ENCODE measurements at regions not wholly inside any gene's neighbourhood (a gene's known extent, or its start where the extent isn't known, plus 50 kb on each side); places are given as distances from the start of the nearest gene placed in this dataset.

DNA sequence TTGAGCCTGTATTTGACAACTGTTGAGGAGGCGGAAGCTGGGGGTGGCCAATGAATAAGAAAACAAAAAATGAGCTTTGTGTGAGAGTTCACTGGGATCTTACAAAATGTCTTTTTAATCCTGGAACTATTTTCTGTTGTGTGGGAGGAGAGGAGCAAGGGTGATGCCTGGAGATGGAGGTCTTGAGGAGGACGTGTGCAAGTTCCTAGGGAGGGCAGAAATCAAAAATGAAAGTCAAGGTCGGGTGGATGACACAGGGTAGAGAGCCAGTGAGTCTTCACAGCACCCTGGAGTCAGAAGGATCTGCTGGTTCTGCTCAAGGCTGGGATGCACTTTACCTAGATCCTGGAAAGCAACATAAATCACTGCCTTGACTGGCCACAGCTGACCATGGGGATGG lies 180.3 kb upstream of the PKDCC start:
- TF ChIP-seq, protein P1, sequence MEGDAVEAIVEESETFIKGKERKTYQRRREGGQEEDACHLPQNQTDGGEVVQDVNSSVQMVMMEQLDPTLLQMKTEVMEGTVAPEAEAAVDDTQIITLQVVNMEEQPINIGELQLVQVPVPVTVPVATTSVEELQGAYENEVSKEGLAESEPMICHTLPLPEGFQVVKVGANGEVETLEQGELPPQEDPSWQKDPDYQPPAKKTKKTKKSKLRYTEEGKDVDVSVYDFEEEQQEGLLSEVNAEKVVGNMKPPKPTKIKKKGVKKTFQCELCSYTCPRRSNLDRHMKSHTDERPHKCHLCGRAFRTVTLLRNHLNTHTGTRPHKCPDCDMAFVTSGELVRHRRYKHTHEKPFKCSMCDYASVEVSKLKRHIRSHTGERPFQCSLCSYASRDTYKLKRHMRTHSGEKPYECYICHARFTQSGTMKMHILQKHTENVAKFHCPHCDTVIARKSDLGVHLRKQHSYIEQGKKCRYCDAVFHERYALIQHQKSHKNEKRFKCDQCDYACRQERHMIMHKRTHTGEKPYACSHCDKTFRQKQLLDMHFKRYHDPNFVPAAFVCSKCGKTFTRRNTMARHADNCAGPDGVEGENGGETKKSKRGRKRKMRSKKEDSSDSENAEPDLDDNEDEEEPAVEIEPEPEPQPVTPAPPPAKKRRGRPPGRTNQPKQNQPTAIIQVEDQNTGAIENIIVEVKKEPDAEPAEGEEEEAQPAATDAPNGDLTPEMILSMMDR (IDR thresholded peaks at IDR 0.05; ENCODE audit: borderline replicate concordance, control extremely low read depth, extremely low read depth, insufficient read depth, missing control alignments), result no peak
- no peak for DNase-seq (ENCODE audit: low spot score)

DNA sequence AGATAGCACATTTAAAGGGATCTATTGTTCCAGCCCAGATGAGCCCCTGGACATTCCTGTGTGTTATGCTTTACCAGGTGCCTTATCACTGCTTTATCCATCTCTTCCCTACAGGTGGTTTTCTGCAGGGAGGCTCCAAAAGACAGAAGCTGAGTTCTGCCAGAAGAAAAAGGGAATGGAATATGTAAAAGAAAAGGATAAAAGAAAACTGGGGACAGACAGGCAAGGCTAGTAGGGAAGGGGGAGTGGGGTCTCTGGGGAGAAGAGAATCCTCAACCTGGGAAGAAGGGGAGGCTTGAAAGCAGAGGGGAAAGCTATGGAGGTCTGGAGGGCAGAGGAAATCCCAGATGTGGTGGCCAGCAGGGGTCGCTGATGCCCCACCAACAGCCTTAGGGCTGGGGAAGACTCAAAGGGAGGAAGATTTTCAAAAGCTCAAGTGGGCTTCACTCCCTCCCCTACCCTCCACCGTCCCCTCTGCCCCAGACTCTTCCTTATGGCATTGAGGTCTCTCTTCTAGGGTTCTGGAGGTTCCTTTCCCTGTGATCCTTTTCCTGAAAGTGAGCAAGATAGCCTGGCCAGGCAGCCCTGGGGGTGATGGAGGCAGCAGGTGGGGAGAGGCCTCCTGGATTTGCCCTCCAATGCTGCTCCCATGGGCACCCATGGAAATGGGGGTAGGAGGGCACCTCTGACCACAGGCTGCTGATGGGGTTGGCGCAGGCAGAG lies 178.1 kb upstream of the PKDCC start:
- TF ChIP-seq, protein P1 (IDR thresholded peaks at IDR 0.05; ENCODE audit: borderline replicate concordance, control extremely low read depth, extremely low read depth, insufficient read depth, missing control alignments), result peak; percentile 84
- in situ Hi-C loops (cut with MboI; ENCODE audit: low sequenced_read_pairs, unreplicated experiment), result loop anchor here (25.0 kb wide), 2 partner anchors 368 to 493 kb away; partner anchors contain the start of gene COX7A2L
- DNase-seq (ENCODE audit: low spot score), result peak; percentile 76

More for the DNA sequence above, 180.3 kb upstream of the PKDCC start:
- in situ Hi-C loops (cut with MboI; ENCODE audit: low sequenced_read_pairs, unreplicated experiment), result loop anchor here (25.0 kb wide), 2 partner anchors 370 to 495 kb away; partner anchors contain the start of gene COX7A2L

DNA sequence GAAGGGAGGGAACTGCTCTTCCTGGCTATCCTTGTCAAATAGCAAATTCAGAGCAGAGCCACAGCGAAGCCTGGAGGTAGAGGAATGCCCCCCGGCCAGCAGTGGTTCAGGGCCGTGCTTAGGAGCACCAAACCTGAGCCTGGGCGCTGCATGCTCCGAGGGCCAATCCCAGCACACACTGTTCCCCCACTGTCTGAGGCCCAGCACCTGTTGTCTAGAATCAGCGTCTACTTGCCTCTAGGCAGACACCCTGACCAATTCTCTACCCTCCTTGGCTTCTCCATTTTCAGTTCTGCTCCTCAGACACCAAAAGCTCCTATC lies 177.6 kb upstream of the PKDCC start:
- TF ChIP-seq, protein P1 (IDR thresholded peaks at IDR 0.05; ENCODE audit: borderline replicate concordance, control extremely low read depth, extremely low read depth, insufficient read depth, missing control alignments), result no peak
- DNase-seq (ENCODE audit: low spot score), result no peak
- in situ Hi-C loops (cut with MboI; ENCODE audit: low sequenced_read_pairs, unreplicated experiment), result loop anchor here (25.0 kb wide), 2 partner anchors 367 to 492 kb away; partner anchors contain the start of gene COX7A2L

- no peak for DNase-seq (ENCODE audit: low spot score)
- TF ChIP-seq, protein P1 (IDR thresholded peaks at IDR 0.05; ENCODE audit: borderline replicate concordance, control extremely low read depth, extremely low read depth, insufficient read depth, missing control alignments), result no peak
- in situ Hi-C loops (cut with MboI; ENCODE audit: low sequenced_read_pairs, unreplicated experiment), result loop anchor here (25.0 kb wide), 2 partner anchors 366 to 491 kb away; partner anchors contain the start of gene COX7A2L
Observed at GRCh38 chr2:41871080-41871479, 176.7 kb upstream of the PKDCC start.

GRCh38 chr2:41872646-41873045 lies 175.2 kb upstream of the PKDCC start:
- TF ChIP-seq, protein P1 (IDR thresholded peaks at IDR 0.05; ENCODE audit: borderline replicate concordance, control extremely low read depth, extremely low read depth, insufficient read depth, missing control alignments), result no peak
- no peak for DNase-seq (ENCODE audit: low spot score)
- in situ Hi-C loops (cut with MboI; ENCODE audit: low sequenced_read_pairs, unreplicated experiment), result loop anchor here (25.0 kb wide), 2 partner anchors 365 to 490 kb away; partner anchors contain the start of gene COX7A2L

DNA sequence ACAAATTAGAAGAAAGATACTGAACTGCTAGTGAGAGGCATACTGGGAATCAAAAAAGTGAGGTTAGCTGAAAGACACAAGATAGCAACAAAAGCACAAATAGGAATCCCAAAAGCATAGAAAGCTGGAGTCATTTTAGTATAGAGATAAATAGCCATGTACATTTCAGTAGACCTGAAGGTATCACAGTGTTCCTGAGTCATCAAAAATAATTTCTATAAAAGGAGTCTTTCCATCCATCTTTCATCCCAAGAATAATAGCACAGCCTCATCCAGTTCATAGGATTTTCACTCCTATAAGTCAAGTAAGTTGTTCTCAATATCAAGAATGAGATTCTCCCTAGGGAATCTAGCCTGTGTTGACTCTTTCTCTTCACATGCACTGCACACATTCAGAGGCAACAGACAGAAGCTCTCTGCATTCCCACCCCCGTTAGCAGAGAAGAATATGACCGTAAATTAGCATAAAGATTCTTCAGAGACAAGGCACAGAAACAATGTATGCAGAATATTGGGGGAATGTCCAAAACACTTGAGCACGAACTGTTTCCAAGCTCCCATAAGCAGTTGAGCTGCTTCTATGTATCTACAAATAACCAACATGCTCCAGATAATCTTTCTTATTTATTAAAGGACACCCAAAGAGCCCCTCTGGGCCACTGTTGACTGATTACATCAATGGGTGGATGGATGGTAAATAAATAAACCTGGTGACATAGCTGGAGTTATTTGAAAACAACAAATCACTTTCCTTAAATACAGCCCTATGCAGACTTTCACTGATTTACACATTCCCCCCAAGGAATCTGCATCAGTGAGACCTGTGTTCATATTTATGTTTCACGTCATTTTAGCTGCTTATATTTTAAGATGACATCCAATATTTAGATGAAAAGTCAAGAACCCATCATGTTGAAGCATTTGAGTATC lies 174.5 kb upstream of the PKDCC start:
- no peak for DNase-seq (ENCODE audit: low spot score)
- TF ChIP-seq, protein P1 (IDR thresholded peaks at IDR 0.05; ENCODE audit: borderline replicate concordance, control extremely low read depth, extremely low read depth, insufficient read depth, missing control alignments), result no peak
- in situ Hi-C loops (cut with MboI; ENCODE audit: low sequenced_read_pairs, unreplicated experiment), result loop anchor here (25.0 kb wide), 2 partner anchors 364 to 489 kb away; partner anchors contain the start of gene COX7A2L

Measured in GM13976 (cell line).